ENCODE measurements at regions not wholly inside any gene's neighbourhood (a gene's known extent, or its start where the extent isn't known, plus 50 kb on each side); places are given as distances from the start of the nearest gene placed in this dataset.
A peak's percentile ranks its signal among the peaks of the same experiment; 100 is the strongest.

- Histone ChIP-seq H3K4me3 (ENCODE audit: insufficient read depth, low read length) (no peak overlapping the region), H3K36me3 (ENCODE audit: insufficient read depth, low read length) (no peaks in the 10 kb centered on the region), H3K27ac (ENCODE audit: low read depth, low read length) (no peak overlapping the region), H3K4me1 (ENCODE audit: insufficient read depth, low read length) (peaks cover 21% of the 10 kb centered on the region), H3K79me2 (ENCODE audit: insufficient read depth, low read length) (no peaks in the 10 kb centered on the region), H3K27me3 (ENCODE audit: insufficient read depth, low read length) (no peaks in the 10 kb centered on the region), H3K4me2 (ENCODE audit: insufficient read depth, low read length) (no peak overlapping the region), H4K20me1 (ENCODE audit: insufficient read depth, low read length) (no peaks in the 10 kb centered on the region), H3K9me3 (ENCODE audit: low read depth, low read length) (no peaks in the 10 kb centered on the region), H2AFZ (ENCODE audit: low read length) (no peak overlapping the region)
- DNase-seq (ENCODE audit: insufficient read length, low spot score, missing footprints), result no peak
- no peak for TF ChIP-seq CTCF (IDR thresholded peaks at IDR 0.05; ENCODE audit: extremely low read depth, low read depth, low read length)
These were observed 185.9 kb upstream of the HAAO start for GRCh38 chr2:42978175-42978886.

GRCh38 chr2:42977270-42978174 is 185.1 kb upstream of the HAAO start:
- no peak overlapping the region for H2AFZ ChIP-seq (ENCODE audit: low read length)
- H3K27me3 ChIP-seq (ENCODE audit: insufficient read depth, low read length), result no peaks in the 10 kb centered on the region
- H3K4me1 ChIP-seq (ENCODE audit: insufficient read depth, low read length), result peaks cover 21% of the 10 kb centered on the region
- no peak overlapping the region for H3K27ac ChIP-seq (ENCODE audit: low read depth, low read length)
- no peaks in the 10 kb centered on the region for H3K79me2 ChIP-seq (ENCODE audit: insufficient read depth, low read length)
- H3K4me3 ChIP-seq (ENCODE audit: insufficient read depth, low read length), result no peak overlapping the region
- H3K9me3 ChIP-seq (ENCODE audit: low read depth, low read length), result no peaks in the 10 kb centered on the region
- no peak overlapping the region for H3K4me2 ChIP-seq (ENCODE audit: insufficient read depth, low read length)
- TF ChIP-seq CTCF (IDR thresholded peaks at IDR 0.05; ENCODE audit: extremely low read depth, low read depth, low read length), result no peak
- H4K20me1 ChIP-seq (ENCODE audit: insufficient read depth, low read length), result no peaks in the 10 kb centered on the region
- DNase-seq (ENCODE audit: insufficient read length, low spot score, missing footprints), result peak; percentile 80
- no peaks in the 10 kb centered on the region for H3K36me3 ChIP-seq (ENCODE audit: insufficient read depth, low read length)

- no peak overlapping the region for H2AFZ ChIP-seq (ENCODE audit: low read length)
- H3K4me2 ChIP-seq (ENCODE audit: insufficient read depth, low read length), result no peak overlapping the region
- no peak overlapping the region for H3K27ac ChIP-seq (ENCODE audit: low read depth, low read length)
- H3K79me2 ChIP-seq (ENCODE audit: insufficient read depth, low read length), result no peaks in the 10 kb centered on the region
- H3K4me1 ChIP-seq (ENCODE audit: insufficient read depth, low read length), result peaks cover 24% of the 10 kb centered on the region
- H3K27me3 ChIP-seq (ENCODE audit: insufficient read depth, low read length), result no peaks in the 10 kb centered on the region
- H3K36me3 ChIP-seq (ENCODE audit: insufficient read depth, low read length), result no peaks in the 10 kb centered on the region
- no peak overlapping the region for H3K4me3 ChIP-seq (ENCODE audit: insufficient read depth, low read length)
- TF ChIP-seq CTCF (IDR thresholded peaks at IDR 0.05; ENCODE audit: extremely low read depth, low read depth, low read length), result no peak
- no peak for DNase-seq (ENCODE audit: insufficient read length, low spot score, missing footprints)
- H4K20me1 ChIP-seq (ENCODE audit: insufficient read depth, low read length), result no peaks in the 10 kb centered on the region
- no peaks in the 10 kb centered on the region for H3K9me3 ChIP-seq (ENCODE audit: low read depth, low read length)
These were observed 184.0 kb upstream of the HAAO start for GRCh38 chr2:42976351-42976750.

Data from osteoblast (primary cell).